H9 (cell line): ENCODE measurements at regions not wholly inside any gene's neighbourhood (a gene's known extent, or its start where the extent isn't known, plus 50 kb on each side); places are given as distances from the start of the nearest gene placed in this dataset.

Experiments used
- DNase-seq: peaks from one replicate; pipeline ENCODE4 v3.0.0-alpha.2; 2017
- H2AFZ ChIP-seq: one replicate; pipeline ENCODE4 v1.6.1; 2013; ENCODE audit warnings: mild to moderate bottlenecking, low read length, control low read depth, moderate library complexity
- H2AK5ac ChIP-seq: 2 replicates; pipeline ENCODE4 v1.6.1; 2013; ENCODE audit warnings: low read length, control low read depth, mixed read lengths; ENCODE audit not compliant: insufficient read length
- H2BK120ac ChIP-seq: one replicate; pipeline ENCODE4 v1.6.1; 2013; ENCODE audit warnings: low read depth, mild to moderate bottlenecking, low read length, control low read depth, inconsistent platforms; ENCODE audit not compliant: poor library complexity, severe bottlenecking
- H2BK12ac ChIP-seq: 2 replicates; pipeline ENCODE4 v1.6.1; 2013; ENCODE audit warnings: low read length, control low read depth, mixed read lengths, low read depth; ENCODE audit not compliant: insufficient read length
- H2BK15ac ChIP-seq: 2 replicates; pipeline ENCODE4 v1.6.1; 2013; ENCODE audit warnings: low read depth, low read length, control low read depth
- H2BK20ac ChIP-seq: one replicate; pipeline ENCODE4 v1.6.1; 2013; ENCODE audit warnings: low read depth, mild to moderate bottlenecking, low read length, control low read depth, inconsistent platforms; ENCODE audit not compliant: poor library complexity, severe bottlenecking
- H2BK5ac ChIP-seq: 2 replicates; pipeline ENCODE4 v1.6.1; 2013; ENCODE audit warnings: low read length, control low read depth, mixed read lengths; ENCODE audit not compliant: insufficient read length
- H3K14ac ChIP-seq: 2 replicates; pipeline ENCODE4 v1.6.1; 2013; ENCODE audit warnings: low read length, control low read depth; ENCODE audit not compliant: insufficient read depth
- H3K18ac ChIP-seq: 2 replicates; pipeline ENCODE4 v1.6.1; 2013; ENCODE audit warnings: low read depth, mild to moderate bottlenecking, mixed read lengths, low read length, control low read depth; ENCODE audit not compliant: insufficient read length
- H3K23ac ChIP-seq: 2 replicates; pipeline ENCODE4 v1.6.1; 2013; ENCODE audit warnings: low read length, control low read depth, mixed read lengths, low read depth; ENCODE audit not compliant: insufficient read length
- H3K23me2 ChIP-seq: 2 replicates; pipeline ENCODE4 v1.6.1; 2013; ENCODE audit warnings: low read depth, mild to moderate bottlenecking, mixed read lengths, low read length, control low read depth; ENCODE audit not compliant: insufficient read length, poor library complexity, severe bottlenecking
- H3K27ac ChIP-seq: 2 replicates; pipeline ENCODE4 v1.5.1; 2013; ENCODE audit warnings: low read length, control low read depth, mixed read lengths, low read depth; ENCODE audit not compliant: insufficient read length
- H3K27me3 ChIP-seq: 2 replicates; pipeline ENCODE4 v1.6.1; 2013; ENCODE audit warnings: low read length, control low read depth, inconsistent platforms; ENCODE audit not compliant: insufficient read depth
- H3K4ac ChIP-seq: 2 replicates; pipeline ENCODE4 v1.6.1; 2013; ENCODE audit warnings: low read depth, mild to moderate bottlenecking, control low read depth, inconsistent platforms, low read length, moderate library complexity
- H3K4me1 ChIP-seq: 2 replicates; pipeline ENCODE4 v1.6.1; 2013; ENCODE audit warnings: low read length, control low read depth, inconsistent platforms; ENCODE audit not compliant: insufficient read depth
- H3K4me2 ChIP-seq: 2 replicates; pipeline ENCODE4 v1.6.1; 2013; ENCODE audit warnings: low read length, control low read depth, mixed read lengths; ENCODE audit not compliant: insufficient read length, insufficient read depth
- H3K56ac ChIP-seq: 2 replicates; pipeline ENCODE4 v1.6.1; 2013; ENCODE audit warnings: low read depth, mild to moderate bottlenecking, mixed read lengths, low read length, control low read depth; ENCODE audit not compliant: insufficient read length
- H3K79me1 ChIP-seq: 2 replicates; pipeline ENCODE4 v1.6.1; 2013; ENCODE audit warnings: low read depth, mild to moderate bottlenecking, moderate library complexity, low read length, control low read depth, inconsistent platforms; ENCODE audit not compliant: insufficient read depth, poor library complexity, severe bottlenecking
- H3K79me2 ChIP-seq: 2 replicates; pipeline ENCODE4 v1.6.1; 2013; ENCODE audit warnings: low read length, control low read depth, inconsistent platforms; ENCODE audit not compliant: insufficient read depth
- H3K9ac ChIP-seq: 2 replicates; pipeline ENCODE4 v1.6.1; 2013; ENCODE audit warnings: low read length, control low read depth, mixed read lengths; ENCODE audit not compliant: insufficient read length; ENCODE audit errors: extremely low read depth
- H3K9me3 ChIP-seq: one replicate; pipeline ENCODE4 v1.6.1; 2013; ENCODE audit warnings: low read depth, low read length, inconsistent platforms; ENCODE audit not compliant: control insufficient read depth
- H3T11ph ChIP-seq: one replicate; pipeline ENCODE4 v1.6.1; 2013; ENCODE audit warnings: mild to moderate bottlenecking, low read length, control low read depth, inconsistent platforms
- H4K20me1 ChIP-seq: one replicate; pipeline ENCODE4 v1.6.1; 2013; ENCODE audit not compliant: control insufficient read depth, insufficient read length, insufficient read depth
- H4K5ac ChIP-seq: 2 replicates; pipeline ENCODE4 v1.6.1; 2013; ENCODE audit warnings: low read depth, mild to moderate bottlenecking, mixed read lengths, low read length, control low read depth; ENCODE audit not compliant: insufficient read length
- H4K8ac ChIP-seq: replicated peaks from 2 replicates; pipeline ENCODE4 v1.6.1; 2013; ENCODE audit warnings: low read length, control low read depth, mixed read lengths, low read depth; ENCODE audit not compliant: insufficient read length
- H4K91ac ChIP-seq: 2 replicates; pipeline ENCODE4 v1.6.1; 2013; ENCODE audit warnings: low read depth, mild to moderate bottlenecking, moderate library complexity, mixed read lengths, low read length, control low read depth; ENCODE audit not compliant: insufficient read length
- H3K27ac Mint-ChIP-seq, 3 experiments: 2 replicates in 2 of 3; 3 replicates in 1 of 3; pipeline ENCODE4 v1.8.0; 2020 to 2021; ENCODE audit warnings: mixed read lengths in 3 of 3, mild to moderate bottlenecking in 1 of 3, moderate library complexity in 1 of 3
- H3K27me3 Mint-ChIP-seq: 2 replicates; pipeline ENCODE4 v1.8.0; 2021; ENCODE audit warnings: low read depth, mild to moderate bottlenecking, moderate library complexity, mixed read lengths
- H3K36me3 Mint-ChIP-seq, 3 experiments: 2 replicates in 2 of 3; 3 replicates in 1 of 3; pipeline ENCODE4 v1.8.0; 2020 to 2021; ENCODE audit warnings: low read depth in 3 of 3, mixed read lengths in 3 of 3; ENCODE audit not compliant: insufficient read depth in 1 of 3
- H3K4me1 Mint-ChIP-seq, 2 experiments: 2 replicates each; pipeline ENCODE4 v1.8.0; 2020; ENCODE audit warnings: mixed read lengths in 2 of 2
- H3K4me3 Mint-ChIP-seq, 2 experiments: 2 replicates in 1 of 2; 3 replicates in 1 of 2; pipeline ENCODE4 v1.8.0; 2020 to 2021; ENCODE audit warnings: mild to moderate bottlenecking in 2 of 2, mixed read lengths in 2 of 2, moderate library complexity in 1 of 2
- H3K9me3 Mint-ChIP-seq, 2 experiments: 2 replicates in 1 of 2; 3 replicates in 1 of 2; pipeline ENCODE4 v1.8.0; 2020; ENCODE audit warnings: mild to moderate bottlenecking in 2 of 2, mixed read lengths in 2 of 2, moderate library complexity in 1 of 2
- CTCF ChIP-seq: fragments of 200-600 bp; sonication (generic); conservative IDR thresholded peaks from 3 replicates; pipeline ENCODE4 v1.8.0; 2021; ENCODE audit warnings: antibody characterized with exemption, mild to moderate bottlenecking
- WGBS: extraction: QIAGEN DNeasy Blood & Tissue Kit; methylation state at CpG from one replicate; pipeline ENCODE4 v1.1.7; 2013; ENCODE audit warnings: missing lambda C conversion rate, low lambda C conversion rate, mixed read lengths; ENCODE audit not compliant: insufficient read length; ENCODE audit errors: extremely low coverage; 5-methylcytosine and 5-hydroxymethylcytosine counted together

- Histone ChIP-seq H2BK120ac (no peak overlapping the region), H3K4ac (no peak overlapping the region), H2BK5ac (no peak overlapping the region), H3K56ac (no peak overlapping the region), H2AK5ac (no peak overlapping the region), H3K27me3 (no peaks in the 10 kb centered on the region), H3T11ph (no peak overlapping the region), H4K5ac (no peak overlapping the region), H3K27ac (no peak overlapping the region), H3K9me3 (no peaks in the 10 kb centered on the region), H4K8ac (no peak overlapping the region), H3K4me1 (no peaks in the 10 kb centered on the region; the same call in 1 of the 2 replicates), H3K14ac (no peak overlapping the region; the same call in 1 of the 2 replicates), H3K18ac (no peak overlapping the region), H4K91ac (no peak overlapping the region), H3K23ac (no peak overlapping the region), H3K23me2 (no peaks in the 10 kb centered on the region), H3K79me1 (no peaks in the 10 kb centered on the region), H2BK15ac (no peak overlapping the region), H2BK20ac (no peak overlapping the region), H3K4me2 (no peak overlapping the region), H2BK12ac (no peak overlapping the region), H2AFZ (no peak overlapping the region), H3K79me2 (no peaks in the 10 kb centered on the region), H4K20me1 (no peaks in the 10 kb centered on the region), H3K9ac (no peak overlapping the region)
- Mint-ChIP-seq H3K4me1 (peaks cover 19 to 27% of the 10 kb centered on the region in 2 experiments), H3K9me3 (no peaks in the 10 kb centered on the region), H3K36me3 (no peaks in the 10 kb centered on the region), H3K27ac (no peak overlapping the region), H3K27me3 (peaks cover 8% of the 10 kb centered on the region), H3K4me3 (no peak overlapping the region)
- no CpG with 5 or more reads among the region's 12 CpGs for WGBS
- DNase-seq, result no peak
- no peak for TF ChIP-seq CTCF
These were observed 83.8 kb upstream of the CCND2 start for GRCh38 chr12:4189721-4190120.
